ENCODE measurements at regions not wholly inside any gene's neighbourhood (a gene's known extent, or its start where the extent isn't known, plus 50 kb on each side); places are given as distances from the start of the nearest gene placed in this dataset.

- no peak for DNase-seq (ENCODE audit: low spot score in 2 of 2)
- Histone ChIP-seq H3K27me3 (no peaks in the 10 kb centered on the region), H3K4me1 (no peaks in the 10 kb centered on the region), H3K36me3 (no peaks in the 10 kb centered on the region), H3K4me3 (no peak overlapping the region), H3K9me3 (no peaks in the 10 kb centered on the region), H3K27ac (no peak overlapping the region)
- intact Hi-C loops (cut with DNase I; ENCODE audit: low total_unique reads) = no loop called here
- TF ChIP-seq CTCF (IDR thresholded peaks at IDR 0.05) (no peak), POLR2AphosphoS5 (IDR thresholded peaks at IDR 0.05) (no peak), POLR2A (IDR thresholded peaks at IDR 0.05) (no peak)
Measured at GRCh38 chr6:45812922-45813321, 202.7 kb downstream of the CLIC5 start.

DNA sequence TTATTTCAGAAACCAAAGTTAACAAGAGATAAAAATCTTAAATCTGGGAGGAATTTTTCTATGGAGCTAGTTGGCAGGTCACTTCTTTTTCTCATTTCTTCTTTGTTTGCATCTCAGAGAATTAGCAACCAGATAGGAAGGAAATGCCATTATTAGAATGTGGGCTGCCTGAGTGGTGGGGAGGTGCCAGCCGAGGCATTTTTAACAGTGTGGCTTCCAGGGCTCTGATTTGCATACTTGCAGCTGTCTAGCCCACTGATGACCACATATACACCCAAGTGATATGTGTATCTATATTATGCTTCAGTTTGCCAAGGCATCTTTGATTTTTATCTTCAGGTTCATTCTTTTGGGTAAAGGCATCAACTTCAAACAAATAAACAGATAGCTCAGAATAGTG is 206.7 kb downstream of the CLIC5 start:
- Histone ChIP-seq H3K9me3 (peaks cover 0 to 8% of the 10 kb centered on the region in 2 donors), H3K27me3 (no peaks in the 10 kb centered on the region), H3K4me3 (no peak overlapping the region), H3K36me3 (no peaks in the 10 kb centered on the region), H3K27ac (no peak overlapping the region), H3K4me1 (no peaks in the 10 kb centered on the region)
- no peak for DNase-seq (ENCODE audit: low spot score in 2 of 2)
- TF ChIP-seq POLR2A (IDR thresholded peaks at IDR 0.05) (no peak), POLR2AphosphoS5 (IDR thresholded peaks at IDR 0.05) (no peak), CTCF (IDR thresholded peaks at IDR 0.05) (no peak)
- intact Hi-C loops (cut with DNase I; ENCODE audit: low total_unique reads) = no loop called here

GRCh38 chr6:45808042-45808645 is 207.5 kb downstream of the CLIC5 start:
- Histone ChIP-seq H3K27me3 (no peaks in the 10 kb centered on the region), H3K36me3 (no peaks in the 10 kb centered on the region), H3K27ac (no peak overlapping the region), H3K4me3 (no peak overlapping the region), H3K4me1 (no peaks in the 10 kb centered on the region), H3K9me3 (peaks cover 0 to 8% of the 10 kb centered on the region in 2 donors)
- no peak for TF ChIP-seq CTCF (IDR thresholded peaks at IDR 0.05)
- no peak for TF ChIP-seq POLR2A (IDR thresholded peaks at IDR 0.05)
- intact Hi-C loops (cut with DNase I; ENCODE audit: low total_unique reads) = no loop called here
- no peak for DNase-seq (ENCODE audit: low spot score in 2 of 2)

GRCh38 chr6:45807311-45808041 is 208.2 kb downstream of the CLIC5 start:
- no peak for DNase-seq (ENCODE audit: low spot score in 2 of 2)
- H3K27ac ChIP-seq = no peak overlapping the region
- intact Hi-C loops (cut with DNase I; ENCODE audit: low total_unique reads) = no loop called here
- no peaks in the 10 kb centered on the region for H3K4me1 ChIP-seq
- no peak overlapping the region for H3K4me3 ChIP-seq
- TF ChIP-seq POLR2A (IDR thresholded peaks at IDR 0.05) = no peak
- no peak for TF ChIP-seq POLR2AphosphoS5 (IDR thresholded peaks at IDR 0.05)
- no peaks in the 10 kb centered on the region for H3K36me3 ChIP-seq
- peaks cover 0 to 8% of the 10 kb centered on the region in 2 donors for H3K9me3 ChIP-seq
- H3K27me3 ChIP-seq = no peaks in the 10 kb centered on the region

- H3K27ac ChIP-seq = no peak overlapping the region
- H3K9me3 ChIP-seq = peaks cover 0 to 8% of the 10 kb centered on the region in 2 donors
- no peaks in the 10 kb centered on the region for H3K36me3 ChIP-seq
- H3K4me1 ChIP-seq = no peaks in the 10 kb centered on the region
- intact Hi-C loops (cut with DNase I; ENCODE audit: low total_unique reads) = no loop called here
- no peaks in the 10 kb centered on the region for H3K27me3 ChIP-seq
- no peak overlapping the region for H3K4me3 ChIP-seq
- DNase-seq (ENCODE audit: low spot score in 2 of 2) = no peak
- TF ChIP-seq POLR2A (IDR thresholded peaks at IDR 0.05) = no peak
- TF ChIP-seq CTCF (IDR thresholded peaks at IDR 0.05) = no peak
- TF ChIP-seq POLR2AphosphoS5 (IDR thresholded peaks at IDR 0.05) = no peak
Measured at GRCh38 chr6:45806172-45806571, 209.5 kb downstream of the CLIC5 start.
